H1 (cell line): ENCODE measurements at regions not wholly inside any gene's neighbourhood (a gene's known extent, or its start where the extent isn't known, plus 50 kb on each side); places are given as distances from the start of the nearest gene placed in this dataset.

Experiments used
- CTCF ChIA-PET: fragments of 300-600 bp; sonication (Branson Sonifier 250); formaldehyde crosslinking; loops from one replicate; lab custom pipeline; 2021; ENCODE audit not compliant: partially characterized antibody; lab: Charles Lee
- POLR2A ChIA-PET: fragments of 300-600 bp; sonication (Branson Sonifier 250); formaldehyde crosslinking; loops from one replicate; lab custom pipeline; 2021; ENCODE audit warnings: inconsistent platforms; ENCODE audit not compliant: partially characterized antibody; lab: Charles Lee
- DNase-seq, 2 experiments: peaks; one replicate each; pipeline versions ENCODE4 v3.0.0 to v3.0.0-alpha.2; 2010 to 2022; ENCODE audit warnings: low spot score in 2 of 2, low read depth in 1 of 2, mixed read lengths in 1 of 2
- FAIRE-seq: peaks from 2 replicates; lab custom pipeline; 2011; peaks lifted over from hg19 to GRCh38; lab: Jason Lieb, UNC
- H2AFZ ChIP-seq: 2 replicates; pipeline ENCODE4 v1.8.1; 2012; ENCODE audit warnings: low read length, inconsistent platforms
- H2AK5ac ChIP-seq: 2 replicates; pipeline ENCODE4 v1.6.1; 2013; ENCODE audit warnings: low read depth, low read length
- H2BK120ac ChIP-seq: replicated peaks from 2 replicates; pipeline ENCODE3; 2013; ENCODE audit warnings: low read depth, low read length, inconsistent platforms
- H2BK12ac ChIP-seq: 2 replicates; pipeline ENCODE4 v1.6.1; 2013; ENCODE audit warnings: low read depth, low read length
- H2BK15ac ChIP-seq: 2 replicates; pipeline ENCODE4 v1.6.1; 2013; ENCODE audit warnings: low read length
- H2BK20ac ChIP-seq: 2 replicates; pipeline ENCODE4 v1.6.1; 2013; ENCODE audit warnings: low read length
- H2BK5ac ChIP-seq: 2 replicates; pipeline ENCODE4 v1.6.1; 2013; ENCODE audit warnings: low read depth, low read length
- H3K14ac ChIP-seq: 2 replicates; pipeline ENCODE4 v1.6.1; 2013; ENCODE audit warnings: inconsistent platforms; ENCODE audit not compliant: insufficient read length
- H3K18ac ChIP-seq: 2 replicates; pipeline ENCODE4 v1.6.1; 2013; ENCODE audit warnings: low read length; ENCODE audit errors: extremely low read depth
- H3K23ac ChIP-seq: 2 replicates; pipeline ENCODE4 v1.6.1; 2013; ENCODE audit warnings: inconsistent platforms; ENCODE audit not compliant: insufficient read length
- H3K23me2 ChIP-seq: 2 replicates; pipeline ENCODE4 v1.6.1; 2013; ENCODE audit warnings: low read depth, low read length
- H3K27ac ChIP-seq: 2 replicates; pipeline ENCODE4 v1.6.1; 2011; ENCODE audit warnings: low read depth, low read length, inconsistent platforms
- H3K27me3 ChIP-seq, 4 experiments: replicated peaks in 1 of 4; 1 replicate in 1 of 4; 2 replicates in 3 of 4; pipeline versions ENCODE4 v1.6.1 to v1.8.1; 2011 to 2013; ENCODE audit warnings: low read length in 3 of 4, mild to moderate bottlenecking in 3 of 4, inconsistent platforms in 2 of 4, mixed read lengths in 2 of 4, moderate library complexity in 1 of 4; ENCODE audit not compliant: control insufficient read depth in 3 of 4, insufficient read depth in 3 of 4; ENCODE audit errors: extremely low read depth in 1 of 4
- H3K36me3 ChIP-seq, 4 experiments: 2 replicates each; pipeline versions ENCODE4 v1.6.1 to v1.8.1; 2011 to 2013; ENCODE audit warnings: mild to moderate bottlenecking in 4 of 4, low read length in 3 of 4, moderate library complexity in 2 of 4, control low read depth in 1 of 4, inconsistent platforms in 1 of 4; ENCODE audit not compliant: insufficient read depth in 4 of 4, control insufficient read depth in 2 of 4
- H3K4ac ChIP-seq: replicated peaks from 2 replicates; pipeline ENCODE3; 2013; ENCODE audit warnings: low read length, low read depth, mixed read lengths, inconsistent platforms; ENCODE audit not compliant: insufficient read length
- H3K4me1 ChIP-seq, 4 experiments: replicated peaks in 1 of 4; 1 replicate in 1 of 4; 2 replicates in 3 of 4; pipeline versions ENCODE4 v1.6.1 to v1.8.1; 2011 to 2013; ENCODE audit warnings: low read length in 3 of 4, inconsistent platforms in 2 of 4, mixed read lengths in 1 of 4; ENCODE audit not compliant: insufficient read depth in 4 of 4, control insufficient read depth in 3 of 4
- H3K4me2 ChIP-seq, 2 experiments: 2 replicates each; pipeline versions ENCODE4 v1.6.1 to v1.8.1; 2011 to 2013; ENCODE audit warnings: low read depth in 2 of 2, low read length in 2 of 2, control low read depth in 1 of 2, inconsistent platforms in 1 of 2, mild to moderate bottlenecking in 1 of 2; ENCODE audit not compliant: insufficient read depth in 1 of 2
- H3K4me3 ChIP-seq, 4 experiments: fragments of 200-600, 300-600 bp in 1 of 4; sonication (generic), shearing (Covaris generic), sonication (Bioruptor Twin) in 1 of 4; 2 replicates each; pipeline versions ENCODE4 v1.5.1 to v1.8.1; 2011 to 2016; ENCODE audit warnings: low read length in 4 of 4, low read depth in 3 of 4, control low read depth in 2 of 4, inconsistent platforms in 2 of 4, mild to moderate bottlenecking in 2 of 4, mixed read lengths in 1 of 4, moderate library complexity in 1 of 4; ENCODE audit not compliant: insufficient read depth in 2 of 4; ENCODE audit errors: extremely low read depth in 1 of 4
- H3K56ac ChIP-seq: replicated peaks from 2 replicates; pipeline ENCODE3; 2013; ENCODE audit warnings: low read depth, mild to moderate bottlenecking, mixed read lengths, low read length, inconsistent platforms; ENCODE audit not compliant: insufficient read length
- H3K79me1 ChIP-seq: 2 replicates; pipeline ENCODE4 v1.6.1; 2013; ENCODE audit warnings: low read depth, low read length, control low read depth
- H3K79me2 ChIP-seq, 2 experiments: 2 replicates each; pipeline versions ENCODE4 v1.6.1 to v1.8.1; 2012 to 2013; ENCODE audit warnings: low read length in 2 of 2, mild to moderate bottlenecking in 2 of 2, inconsistent platforms in 1 of 2; ENCODE audit not compliant: insufficient read depth in 2 of 2, control insufficient read depth in 1 of 2
- H3K9ac ChIP-seq, 4 experiments: replicated peaks in 1 of 4; 1 replicate in 1 of 4; 2 replicates in 3 of 4; pipeline versions ENCODE4 v1.6.1 to v1.8.1; 2011 to 2013; ENCODE audit warnings: low read depth in 3 of 4, low read length in 3 of 4, control low read depth in 2 of 4, mild to moderate bottlenecking in 2 of 4, moderate library complexity in 2 of 4, inconsistent platforms in 1 of 4; ENCODE audit errors: extremely low read depth in 1 of 4
- H3K9me3 ChIP-seq, 2 experiments: 2 replicates each; pipeline versions ENCODE4 v1.6.1 to v1.8.1; 2012 to 2013; ENCODE audit warnings: mild to moderate bottlenecking in 2 of 2, moderate library complexity in 2 of 2, control low read depth in 1 of 2, inconsistent platforms in 1 of 2, low read depth in 1 of 2, low read length in 1 of 2, mixed read lengths in 1 of 2; ENCODE audit not compliant: insufficient read depth in 2 of 2
- H4K20me1 ChIP-seq, 2 experiments: replicated peaks in 1 of 2; 2 replicates each; pipeline versions ENCODE3 to v1.8.1; 2011 to 2013; ENCODE audit warnings: inconsistent platforms in 2 of 2, low read length in 2 of 2, mild to moderate bottlenecking in 1 of 2; ENCODE audit not compliant: insufficient read depth in 2 of 2, control insufficient read depth in 1 of 2
- H4K5ac ChIP-seq: 2 replicates; pipeline ENCODE4 v1.6.1; 2013; ENCODE audit warnings: low read length, low read depth, mixed read lengths, inconsistent platforms; ENCODE audit not compliant: insufficient read length
- H4K8ac ChIP-seq: 2 replicates; pipeline ENCODE4 v1.8.0; 2013; ENCODE audit warnings: mild to moderate bottlenecking, moderate library complexity, low read length, inconsistent platforms; ENCODE audit not compliant: insufficient read depth; ENCODE audit errors: extremely low read depth
- H4K91ac ChIP-seq: replicated peaks from 2 replicates; pipeline ENCODE3; 2013; ENCODE audit warnings: low read length, mixed read lengths, inconsistent platforms; ENCODE audit not compliant: insufficient read length
- ASH2L ChIP-seq: fragments of 200-600, 300-600 bp; sonication (generic); IDR thresholded peaks from one replicate; pipeline ENCODE4 v1.7.1; 2017; ENCODE audit warnings: low read length
- BACH1 ChIP-seq: IDR thresholded peaks from 2 replicates; pipeline ENCODE4 v1.6.1; 2012; ENCODE audit warnings: low read length, improper control_type of control experiment
- BCL11A ChIP-seq, 2 experiments: IDR thresholded peaks; one replicate each; pipeline ENCODE4 v1.6.1; 2011; ENCODE audit warnings: low read depth in 2 of 2, low read length in 2 of 2, mild to moderate bottlenecking in 2 of 2
- CBX5 ChIP-seq: fragments of 300-800, 300-1000 bp; sonication (generic); IDR thresholded peaks from 2 replicates; pipeline ENCODE4 v1.7.1; 2016; ENCODE audit warnings: antibody characterized with exemption, low read length, low read depth
- CBX8 ChIP-seq: fragments of 300-800, 300-1000 bp; sonication (generic); IDR thresholded peaks from 2 replicates; pipeline ENCODE4 v1.7.1; 2016; ENCODE audit warnings: low read depth, low read length, borderline replicate concordance
- CEBPB ChIP-seq: IDR thresholded peaks from 2 replicates; pipeline ENCODE4 v1.6.1; 2012; ENCODE audit warnings: low read depth, low read length
- EP300 ChIP-seq, 2 experiments: IDR thresholded peaks; 1 replicate in 1 of 2; 2 replicates in 1 of 2; pipeline ENCODE4 v1.6.1; 2011 to 2012; ENCODE audit warnings: low read depth in 2 of 2, low read length in 2 of 2, mild to moderate bottlenecking in 2 of 2, borderline replicate concordance in 1 of 2, inconsistent platforms in 1 of 2, moderate library complexity in 1 of 2
- HDAC6 ChIP-seq: IDR thresholded peaks from one replicate; pipeline ENCODE4 v1.7.1; 2012; ENCODE audit warnings: low read depth, mild to moderate bottlenecking, inconsistent platforms, low read length, moderate library complexity
- POLR2A ChIP-seq, 2 experiments: IDR thresholded peaks; 1 replicate in 1 of 2; 2 replicates in 1 of 2; pipeline ENCODE4 v1.6.1; 2011; ENCODE audit warnings: low read depth in 2 of 2, low read length in 2 of 2, mild to moderate bottlenecking in 2 of 2; ENCODE audit errors: control extremely low read depth in 1 of 2
- RFX5 ChIP-seq: IDR thresholded peaks from 2 replicates; pipeline ENCODE4 v1.6.1; 2011; ENCODE audit warnings: low read depth, low read length, improper control_type of control experiment, borderline replicate concordance
- SUZ12 ChIP-seq: fragments of 200-600 bp; sonication (generic); IDR thresholded peaks from 2 replicates; pipeline ENCODE4 v1.6.1; 2012; ENCODE audit warnings: mild to moderate bottlenecking, inconsistent platforms, low read length, moderate library complexity, mixed read lengths
- TBP ChIP-seq: IDR thresholded peaks from 2 replicates; pipeline ENCODE4 v1.6.1; 2011; ENCODE audit warnings: low read depth, low read length, improper control_type of control experiment
- TCF12 ChIP-seq: IDR thresholded peaks from 2 replicates; pipeline ENCODE4 v1.6.1; 2011; ENCODE audit warnings: low read depth, mild to moderate bottlenecking, low read length
- WGBS, 2 experiments: shearing (Covaris generic) in 1 of 2; methylation state at CpG; one replicate each; pipeline versions ENCODE4 v1.1.6 to v1.1.7; 2013 to 2015; ENCODE audit warnings: low lambda C conversion rate in 2 of 2, mixed read lengths in 2 of 2, inconsistent platforms in 1 of 2, low coverage in 1 of 2, missing lambda C conversion rate in 1 of 2; ENCODE audit not compliant: insufficient replicate concordance in 2 of 2, insufficient coverage in 1 of 2, insufficient read length in 1 of 2; ENCODE audit errors: extremely low coverage in 1 of 2, missing lambda C conversion rate in 1 of 2; 5-methylcytosine and 5-hydroxymethylcytosine counted together
- TF ChIP-seq, protein P1 (sequence below): IDR thresholded peaks from 2 replicates; pipeline ENCODE4 v1.6.1; 2012; ENCODE audit warnings: low read length, inconsistent platforms

DNA sequence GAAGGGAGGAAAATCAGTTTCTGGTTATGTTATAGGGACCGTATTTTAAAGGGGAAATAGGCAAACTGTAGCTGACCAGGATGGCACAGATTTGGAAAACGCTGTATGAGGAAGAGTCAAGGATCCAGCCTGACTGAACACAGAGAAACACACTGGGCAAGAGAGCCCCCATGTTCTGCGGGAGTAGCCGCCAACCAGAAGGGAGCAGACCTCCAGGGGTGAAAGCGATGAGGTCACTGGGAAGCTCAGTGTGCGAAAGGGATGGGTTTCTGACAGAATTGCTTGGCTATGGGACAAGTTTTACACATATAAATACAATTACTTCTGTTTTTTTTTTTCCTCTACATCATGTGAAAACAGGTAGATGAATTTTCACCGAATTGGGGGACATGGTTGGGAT lies 291.6 kb upstream of the PODXL start:
- no peak overlapping the region for H2BK120ac ChIP-seq
- no peak overlapping the region for H4K91ac ChIP-seq
- H3K79me1 ChIP-seq: no peaks in the 10 kb centered on the region
- no peak overlapping the region for H2BK12ac ChIP-seq
- H2AFZ ChIP-seq: no peak overlapping the region
- FAIRE-seq: no peak
- CTCF ChIA-PET: interaction anchor here (0.8 to 4.4 kb wide), 3 partner anchors 12 to 156 kb away, joined by 3 to 60 read pairs (median 4); no protein-coding TSS in a partner anchor
- no peak overlapping the region for H3K56ac ChIP-seq
- no peak overlapping the region for H2BK15ac ChIP-seq
- H3K9me3 ChIP-seq: no peaks in the 10 kb centered on the region
- no peak overlapping the region for H3K27ac ChIP-seq
- TF ChIP-seq HDAC6: no peak
- TF ChIP-seq CEBPB: no peak
- TF ChIP-seq BCL11A (IDR thresholded peaks at IDR 0.05; ENCODE audit: low read depth in 2 of 2, low read length in 2 of 2): no peak
- TF ChIP-seq, protein P1, sequence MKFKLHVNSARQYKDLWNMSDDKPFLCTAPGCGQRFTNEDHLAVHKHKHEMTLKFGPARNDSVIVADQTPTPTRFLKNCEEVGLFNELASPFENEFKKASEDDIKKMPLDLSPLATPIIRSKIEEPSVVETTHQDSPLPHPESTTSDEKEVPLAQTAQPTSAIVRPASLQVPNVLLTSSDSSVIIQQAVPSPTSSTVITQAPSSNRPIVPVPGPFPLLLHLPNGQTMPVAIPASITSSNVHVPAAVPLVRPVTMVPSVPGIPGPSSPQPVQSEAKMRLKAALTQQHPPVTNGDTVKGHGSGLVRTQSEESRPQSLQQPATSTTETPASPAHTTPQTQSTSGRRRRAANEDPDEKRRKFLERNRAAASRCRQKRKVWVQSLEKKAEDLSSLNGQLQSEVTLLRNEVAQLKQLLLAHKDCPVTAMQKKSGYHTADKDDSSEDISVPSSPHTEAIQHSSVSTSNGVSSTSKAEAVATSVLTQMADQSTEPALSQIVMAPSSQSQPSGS: no peak
- no peak for TF ChIP-seq TBP
- no peak for TF ChIP-seq TCF12
- no peak for TF ChIP-seq EP300 (IDR thresholded peaks at IDR 0.05; ENCODE audit: borderline replicate concordance in 1 of 2, low read depth in 2 of 2, low read length in 2 of 2)
- no peak for TF ChIP-seq CBX5
- no peak for TF ChIP-seq BACH1
- no peak for TF ChIP-seq CBX8
- no peak for TF ChIP-seq RFX5
- no peak for TF ChIP-seq SUZ12
- no peak for TF ChIP-seq POLR2A (IDR thresholded peaks at IDR 0.05; ENCODE audit: control extremely low read depth in 1 of 2, low read depth in 2 of 2, low read length in 2 of 2)
- TF ChIP-seq ASH2L: no peak
- no peak overlapping the region for H2BK5ac ChIP-seq
- H3K4ac ChIP-seq: no peak overlapping the region
- 89% methylated on average over 7 of the region's 7 CpGs; no CpG with 5 or more reads in 1 of the 2 experiments for WGBS, 2 experiments
- no peak overlapping the region for H4K8ac ChIP-seq
- no peaks in the 10 kb centered on the region for H4K20me1 ChIP-seq
- no peak overlapping the region for H4K5ac ChIP-seq
- H3K4me2 ChIP-seq: no peak overlapping the region
- POLR2A ChIA-PET: no interaction called here
- H3K23me2 ChIP-seq: no peaks in the 10 kb centered on the region; the same call in 1 of the 2 replicates
- no peak overlapping the region for H2BK20ac ChIP-seq
- H3K23ac ChIP-seq: no peak overlapping the region
- no peaks in the 10 kb centered on the region for H3K27me3 ChIP-seq
- no peaks in the 10 kb centered on the region for H3K36me3 ChIP-seq
- no peak overlapping the region for H3K18ac ChIP-seq
- H3K4me3 ChIP-seq: no peak overlapping the region
- H3K9ac ChIP-seq: no peak overlapping the region
- H2AK5ac ChIP-seq: no peak overlapping the region
- H3K14ac ChIP-seq: no peak overlapping the region
- 0 out of 7 replicates have a peak, but pooled peaks cover 0 to 2% (median 0%) of the 10 kb centered on the region in 4 experiments for H3K4me1 ChIP-seq
- no peak for DNase-seq
- no peaks in the 10 kb centered on the region for H3K79me2 ChIP-seq
